HG03460 (cell line): ENCODE measurements at regions not wholly inside any gene's neighbourhood (a gene's known extent, or its start where the extent isn't known, plus 50 kb on each side); places are given as distances from the start of the nearest gene placed in this dataset.
"Not testable (repeated sequence)": the region's sequence is repeated elsewhere in the genome, so short reads cannot be mapped to it uniquely, and the experiment has no call there.

Experiments used
- ATAC-seq: cut with Tn5 transposase; IDR thresholded peaks from one replicate; pipeline ENCODE4 v1.9.1; 2021; ENCODE audit not compliant: unreplicated experiment

DNA sequence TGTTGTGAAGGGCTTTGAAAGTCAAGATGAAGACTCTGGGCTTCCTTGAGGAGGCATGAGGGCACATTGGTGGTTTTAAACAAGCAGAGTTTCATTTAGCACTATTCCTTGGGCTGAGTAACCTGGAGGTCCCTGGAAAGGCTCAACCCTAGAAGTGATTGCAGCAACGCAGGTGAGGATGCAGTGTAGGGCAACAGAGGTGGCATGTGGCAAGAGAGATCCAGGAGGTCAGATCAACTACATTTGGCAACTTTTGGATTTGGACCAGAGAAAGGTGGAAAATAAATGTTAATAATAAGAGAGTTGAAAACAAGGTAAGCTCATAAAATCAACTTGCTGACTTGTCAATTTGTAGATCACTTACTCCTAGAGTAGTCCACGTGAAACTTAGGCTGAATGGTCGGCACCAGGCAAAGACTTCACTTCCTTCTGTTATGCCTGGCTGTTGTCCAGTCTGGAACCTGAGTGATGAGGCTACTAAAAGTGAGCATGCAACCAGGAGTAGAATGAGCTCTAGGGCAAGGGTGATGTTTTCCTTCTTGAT is 414.6 kb upstream of the ZMIZ1 start:
- no peak for ATAC-seq

DNA sequence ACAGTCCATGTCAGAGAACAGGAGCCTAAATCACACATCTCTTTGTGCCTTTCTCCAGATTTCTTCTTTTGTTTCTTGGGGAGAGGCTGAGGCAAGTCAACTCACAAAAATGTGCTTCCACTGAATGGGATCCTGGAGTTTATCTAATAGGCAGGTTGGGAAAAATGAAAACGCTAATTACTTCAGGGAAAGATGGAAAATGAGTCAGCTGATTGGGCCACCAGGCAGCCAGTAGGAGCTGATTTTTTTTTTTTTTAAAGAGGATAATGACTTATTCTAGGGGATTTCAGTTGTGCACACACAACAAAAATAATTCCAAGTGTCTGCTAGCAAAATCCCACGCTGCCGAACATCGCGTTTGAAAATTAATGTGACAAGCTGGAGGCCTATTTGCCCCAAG is 412.8 kb upstream of the ZMIZ1 start:
- ATAC-seq = no peak

DNA sequence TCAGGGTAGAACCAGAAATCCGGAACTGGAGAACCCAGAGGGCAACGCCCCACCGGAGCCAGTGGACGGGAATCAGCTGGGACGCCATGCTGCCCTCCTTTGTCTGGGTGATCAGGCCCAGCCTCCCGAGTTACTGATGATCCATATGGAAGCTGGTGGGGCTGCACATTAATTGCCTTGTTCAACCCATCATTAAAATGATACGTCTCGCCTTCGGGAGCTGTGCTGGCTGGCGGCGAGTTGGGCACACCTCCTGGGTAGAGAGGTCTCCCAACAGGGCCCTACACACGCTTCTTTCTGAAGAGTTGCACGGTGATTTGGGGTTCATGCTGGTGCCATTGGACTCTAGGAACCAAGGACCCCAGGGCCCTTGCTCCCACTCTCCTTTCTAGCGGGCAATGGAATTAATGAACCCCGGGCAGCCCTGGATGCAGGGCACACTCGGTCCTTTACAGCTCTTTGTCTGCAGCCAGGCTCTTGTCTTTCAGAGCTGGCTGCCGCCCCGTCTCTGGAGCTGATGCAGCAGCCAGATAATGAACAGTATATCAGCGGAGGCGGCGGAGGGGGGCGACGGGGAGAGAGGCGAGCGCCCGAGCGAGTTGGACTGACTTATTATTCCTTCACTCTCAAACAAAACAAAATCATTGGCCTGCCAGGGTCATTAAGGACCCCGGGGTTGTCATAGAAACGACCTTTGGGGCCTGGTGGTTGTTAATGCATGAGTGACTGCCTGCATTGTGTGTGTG is 412.2 kb upstream of the ZMIZ1 start:
- no peak for ATAC-seq

DNA sequence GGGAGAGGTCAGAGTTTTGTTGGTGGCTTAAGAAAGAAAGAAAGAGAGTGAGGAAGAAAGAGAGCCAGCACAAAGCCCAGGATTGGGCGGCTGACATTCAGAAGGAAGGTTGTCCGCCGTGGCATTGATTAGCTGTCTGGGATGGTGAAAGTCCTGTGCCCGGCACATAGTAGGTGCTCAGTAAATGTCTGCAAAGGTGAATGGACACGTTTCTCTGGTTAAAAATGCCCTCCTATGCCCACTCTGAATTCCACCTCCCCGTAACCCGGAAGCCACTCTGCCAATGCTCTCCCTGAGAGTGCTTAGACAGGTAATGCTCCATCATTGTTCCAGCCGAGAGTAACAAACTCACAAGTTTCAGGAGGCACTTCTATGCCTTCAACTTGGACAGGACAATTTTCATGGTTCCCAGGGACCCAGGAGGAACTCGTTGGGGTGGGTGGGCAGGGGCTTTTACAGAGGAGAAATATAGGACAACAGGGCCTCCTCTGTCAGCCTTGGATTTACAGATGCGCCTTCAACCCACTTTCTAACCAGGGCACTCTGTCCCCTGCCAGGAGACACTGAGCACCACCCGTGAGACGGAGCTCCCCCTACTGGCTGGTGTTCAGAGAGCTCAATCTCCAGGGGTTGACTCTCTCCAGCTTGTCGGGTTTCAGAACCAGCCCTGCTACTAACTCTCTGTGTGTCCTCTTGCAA is 411.5 kb upstream of the ZMIZ1 start:
- no peak for ATAC-seq

DNA sequence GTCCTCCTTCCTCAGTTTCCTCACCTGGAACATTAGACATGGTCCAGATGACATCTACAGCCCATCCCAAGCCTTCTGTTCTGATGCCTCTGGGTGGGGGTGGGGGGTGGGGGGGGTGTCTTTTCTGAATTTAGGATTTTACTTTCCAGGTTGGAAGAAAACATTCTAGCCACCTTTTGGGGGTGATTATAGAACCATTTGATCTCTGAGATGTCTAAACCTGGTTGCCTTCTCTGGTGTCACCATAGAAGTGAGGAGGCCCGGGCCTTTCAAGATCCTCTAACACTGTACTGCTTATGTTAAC is 411.0 kb upstream of the ZMIZ1 start:
- no peak for ATAC-seq

DNA sequence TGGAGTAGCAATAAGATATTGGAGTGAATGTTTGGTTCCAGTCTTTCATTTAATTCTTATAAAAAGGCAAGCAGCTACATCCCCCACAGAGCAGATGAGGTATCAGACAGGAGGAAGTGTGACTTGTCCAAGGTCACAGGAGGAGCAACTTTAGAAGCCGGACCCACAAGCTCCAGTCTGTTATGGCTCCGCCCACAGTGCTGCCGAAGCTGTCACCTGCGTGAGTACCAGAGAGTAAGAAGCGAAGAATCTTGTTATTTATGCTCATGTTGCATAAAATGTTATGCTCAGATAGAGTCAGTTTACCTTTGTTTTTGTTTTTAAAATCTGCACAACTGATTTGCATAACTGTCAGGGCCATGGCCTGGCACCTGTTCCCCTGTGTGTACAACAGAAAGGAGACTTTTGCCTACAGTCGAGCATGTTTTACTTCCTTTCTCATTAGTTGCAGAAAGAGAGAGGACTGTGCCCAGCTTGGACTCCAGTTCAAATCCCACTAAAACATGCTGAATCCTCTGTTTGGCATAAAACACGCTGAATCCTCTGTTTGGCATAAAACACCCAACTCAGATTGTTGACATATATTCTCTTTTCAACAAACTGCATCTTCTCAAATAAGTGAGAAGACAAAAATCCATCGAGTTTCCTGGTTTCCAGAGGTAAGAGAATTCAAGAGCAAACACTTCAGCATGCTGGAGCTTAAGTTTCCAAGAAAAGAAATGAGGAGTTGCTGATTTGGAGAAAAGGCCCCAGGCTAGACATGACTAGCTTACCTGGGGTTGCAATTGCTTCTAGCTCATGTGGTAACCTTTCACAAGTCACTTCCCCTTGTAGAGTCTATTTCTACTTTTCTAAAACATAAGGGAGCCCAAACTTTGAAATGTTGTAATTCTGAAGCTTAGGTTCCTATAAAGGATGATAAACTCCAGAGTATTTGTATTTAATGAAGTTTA is 409.8 kb upstream of the ZMIZ1 start:
- peak; percentile 74 for ATAC-seq

DNA sequence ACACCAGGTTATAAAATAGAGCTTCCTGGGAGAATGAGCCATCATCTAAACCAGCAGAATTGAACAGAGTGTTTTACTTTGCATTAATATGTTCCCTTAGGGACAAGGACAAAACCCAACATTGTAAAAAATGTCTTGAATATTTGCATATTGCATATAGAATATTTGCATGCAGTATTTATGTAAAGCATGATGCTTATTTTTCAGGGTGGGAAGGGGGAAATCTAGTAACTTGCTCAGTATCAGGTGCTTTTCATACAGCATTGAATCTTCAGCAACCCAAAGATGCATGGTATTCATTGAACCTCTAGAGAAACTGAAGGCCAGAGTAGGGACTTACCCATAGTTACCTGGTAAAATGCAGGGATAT is 409.2 kb upstream of the ZMIZ1 start:
- ATAC-seq = no peak

DNA sequence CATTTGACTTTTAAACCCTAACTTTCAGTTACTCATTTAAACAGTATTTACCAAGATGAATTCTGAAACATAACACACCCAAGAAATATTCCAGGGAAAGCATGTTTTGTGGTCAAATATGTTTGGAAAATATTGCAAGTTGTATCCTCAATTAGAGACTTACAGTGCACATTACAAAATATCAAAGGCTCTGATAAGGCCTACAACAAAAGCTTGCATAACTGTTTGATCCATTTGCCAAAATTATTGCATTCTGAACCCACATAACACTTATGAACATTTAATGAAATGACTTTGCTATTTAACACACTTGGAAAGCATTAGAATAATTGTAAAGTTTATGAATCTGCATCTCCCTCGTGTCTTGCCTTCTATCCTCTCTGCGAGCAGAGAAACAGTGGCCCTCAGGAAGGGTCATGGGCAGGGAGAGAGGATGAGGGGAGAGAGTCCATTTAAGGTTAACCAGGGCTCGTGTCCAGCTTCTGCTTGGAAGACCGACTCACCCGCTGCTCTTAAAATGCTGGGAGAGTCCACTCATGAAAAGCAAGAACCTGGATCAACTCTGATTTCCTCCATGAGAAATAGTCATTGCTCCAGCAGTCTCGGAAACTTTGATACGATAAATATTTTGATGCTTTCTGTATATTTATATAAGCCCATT is 408.2 kb upstream of the ZMIZ1 start:
- no peak for ATAC-seq

DNA sequence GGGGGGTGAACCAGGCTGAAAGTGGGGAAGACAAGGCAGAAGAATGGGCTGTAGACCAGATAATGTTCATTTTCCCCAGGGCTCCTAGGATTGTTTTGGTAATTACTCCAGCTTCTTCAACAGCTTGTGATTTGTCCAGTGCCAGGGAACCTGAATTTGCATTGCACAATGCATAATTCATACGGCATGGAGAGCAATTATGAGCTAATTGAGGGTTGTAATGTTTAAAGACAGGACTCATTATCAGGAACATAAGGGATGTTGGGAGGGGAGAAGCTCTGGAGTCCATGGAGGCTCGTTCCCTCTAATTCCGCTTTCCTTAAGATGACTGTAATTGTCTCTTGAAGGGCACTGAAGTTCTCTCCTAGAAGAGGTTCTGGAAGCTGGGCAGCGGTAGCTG is 405.0 kb upstream of the ZMIZ1 start:
- ATAC-seq = no peak

DNA sequence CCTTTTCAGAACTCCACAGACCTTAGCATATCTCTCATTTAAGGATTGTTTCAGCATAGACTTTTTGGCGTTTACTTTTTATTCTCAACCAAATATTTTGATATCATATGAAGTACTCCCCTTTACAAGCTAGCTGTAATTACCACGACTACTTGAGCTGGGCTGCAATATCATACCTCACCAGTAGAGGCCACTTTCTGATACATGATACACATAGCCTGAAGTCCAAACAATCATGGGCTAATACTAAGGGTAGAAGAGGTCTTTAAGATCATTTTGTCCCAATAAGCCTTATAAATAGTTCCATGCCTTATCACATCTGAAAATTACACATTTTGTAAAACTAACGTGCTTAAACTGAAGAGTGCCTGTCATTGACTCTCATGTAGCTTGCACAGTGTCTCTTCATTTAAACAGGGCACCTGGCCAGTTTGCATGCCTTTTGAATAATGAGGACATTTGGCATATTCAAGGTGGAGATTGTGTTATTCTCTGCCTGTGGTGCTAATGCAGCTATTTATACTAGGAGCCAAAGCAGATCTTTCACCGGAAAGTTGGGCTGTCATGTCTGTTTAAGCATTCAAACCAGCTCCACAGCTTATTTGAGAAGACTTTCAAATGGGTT is 403.7 kb upstream of the ZMIZ1 start:
- ATAC-seq = no peak

DNA sequence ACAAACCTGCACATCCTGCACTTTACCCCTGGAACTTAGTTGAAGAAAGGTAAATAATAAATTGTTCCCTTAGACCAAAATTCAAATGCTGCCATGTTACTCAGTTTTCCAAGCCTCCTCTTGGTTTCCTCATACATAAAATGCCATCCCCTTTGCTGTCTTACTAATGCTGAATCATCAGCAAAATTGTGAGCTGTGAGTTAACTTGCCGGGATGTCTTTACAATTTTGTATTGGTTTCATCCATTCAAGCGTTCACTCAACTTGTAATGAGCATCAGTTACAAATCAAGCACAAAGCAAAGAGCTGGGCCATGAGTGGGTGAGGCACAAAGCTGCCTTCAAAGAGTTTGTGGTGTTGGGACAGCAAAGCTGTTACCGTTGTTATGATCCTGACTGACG is 395.8 kb upstream of the ZMIZ1 start:
- ATAC-seq = no peak

DNA sequence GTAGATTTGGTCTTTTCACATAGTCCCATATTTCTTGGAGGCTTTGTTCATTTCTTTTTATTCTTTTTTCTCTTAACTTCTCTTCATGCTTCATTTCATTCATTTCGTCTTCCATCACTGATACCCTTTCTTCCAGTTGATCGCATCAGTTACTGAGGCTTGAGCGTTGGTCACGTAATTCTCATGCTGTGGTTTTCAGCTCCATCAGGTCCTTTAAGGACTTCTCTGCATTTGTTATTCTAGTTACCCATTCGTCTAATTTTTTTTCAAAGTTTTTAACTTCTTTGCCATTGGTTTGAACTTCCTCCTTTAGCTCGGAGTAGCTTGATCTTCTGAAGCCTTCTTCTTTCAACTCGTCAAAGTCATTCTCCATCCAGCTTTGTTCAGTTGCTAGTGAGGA is 387.6 kb upstream of the ZMIZ1 start:
- not testable (repeated sequence) for ATAC-seq

DNA sequence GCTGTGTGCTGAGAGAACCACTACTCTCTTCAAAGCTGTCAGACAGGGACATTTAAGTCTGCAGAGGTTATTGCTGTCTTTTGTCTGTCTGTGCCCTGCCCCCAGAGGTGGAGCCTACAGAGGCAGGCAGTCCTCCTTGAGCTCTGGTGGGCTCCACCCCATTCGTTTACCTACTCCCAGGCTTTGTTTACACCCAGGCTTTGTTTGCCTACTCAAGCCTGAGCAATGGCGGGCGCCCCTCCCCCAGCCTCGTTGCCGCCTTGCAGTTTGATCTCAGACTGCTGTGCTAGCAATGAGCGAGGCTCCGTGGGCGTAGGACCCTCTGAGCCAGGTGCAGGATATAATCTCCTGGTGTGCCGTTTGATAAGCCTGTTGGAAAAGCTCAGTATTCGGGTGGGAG is 386.8 kb upstream of the ZMIZ1 start:
- ATAC-seq = not testable (repeated sequence)

DNA sequence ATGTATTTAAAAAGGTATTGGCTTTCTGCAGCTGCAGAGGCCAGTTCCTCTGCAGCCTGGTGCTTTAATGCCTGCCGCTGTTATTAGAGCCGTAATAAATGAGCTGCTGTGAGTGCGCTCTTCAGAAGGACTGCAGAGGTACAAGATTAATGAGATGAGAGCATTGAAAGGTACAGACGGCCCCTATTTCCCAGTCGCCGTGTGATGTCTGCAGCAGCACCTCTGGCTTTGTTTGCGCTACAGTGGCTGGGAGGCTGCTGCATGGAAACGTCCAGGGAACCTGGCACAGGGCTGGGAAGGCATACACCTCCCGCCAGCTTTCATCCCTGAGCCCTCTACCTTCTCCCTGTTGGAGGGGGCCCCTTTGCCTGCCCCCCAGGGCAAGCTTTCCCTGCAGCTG is 383.8 kb upstream of the ZMIZ1 start:
- ATAC-seq = no peak

DNA sequence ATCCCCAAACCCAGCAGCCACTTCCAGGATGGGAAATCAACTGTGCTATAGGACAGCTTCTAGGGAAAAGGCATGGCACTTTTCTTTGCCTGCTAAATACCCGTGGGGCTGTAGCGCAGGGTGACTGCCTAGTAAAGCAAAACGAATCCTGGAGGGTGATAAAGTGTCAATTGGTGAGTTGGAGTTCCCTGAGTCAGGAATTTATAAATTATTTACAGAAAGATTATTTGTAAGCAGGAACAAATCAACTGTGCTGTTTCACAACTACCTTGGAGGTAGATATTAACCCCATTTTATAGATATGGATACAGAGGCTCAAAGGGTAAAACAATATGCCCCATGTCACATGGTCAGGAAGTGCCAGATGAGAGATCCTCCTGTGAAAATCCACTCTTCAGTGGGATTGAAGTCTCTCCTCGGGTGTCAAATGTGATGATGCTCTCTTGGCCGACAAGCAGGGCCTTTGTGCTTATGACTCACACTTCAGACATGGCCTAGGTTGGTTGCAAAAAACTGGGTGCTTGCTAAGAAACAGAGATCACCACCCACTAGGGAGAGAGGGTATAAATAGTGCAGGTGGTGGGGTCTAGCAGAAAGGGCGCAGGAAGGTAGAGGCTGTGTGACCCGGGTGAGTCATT is 383.2 kb upstream of the ZMIZ1 start:
- ATAC-seq = no peak

DNA sequence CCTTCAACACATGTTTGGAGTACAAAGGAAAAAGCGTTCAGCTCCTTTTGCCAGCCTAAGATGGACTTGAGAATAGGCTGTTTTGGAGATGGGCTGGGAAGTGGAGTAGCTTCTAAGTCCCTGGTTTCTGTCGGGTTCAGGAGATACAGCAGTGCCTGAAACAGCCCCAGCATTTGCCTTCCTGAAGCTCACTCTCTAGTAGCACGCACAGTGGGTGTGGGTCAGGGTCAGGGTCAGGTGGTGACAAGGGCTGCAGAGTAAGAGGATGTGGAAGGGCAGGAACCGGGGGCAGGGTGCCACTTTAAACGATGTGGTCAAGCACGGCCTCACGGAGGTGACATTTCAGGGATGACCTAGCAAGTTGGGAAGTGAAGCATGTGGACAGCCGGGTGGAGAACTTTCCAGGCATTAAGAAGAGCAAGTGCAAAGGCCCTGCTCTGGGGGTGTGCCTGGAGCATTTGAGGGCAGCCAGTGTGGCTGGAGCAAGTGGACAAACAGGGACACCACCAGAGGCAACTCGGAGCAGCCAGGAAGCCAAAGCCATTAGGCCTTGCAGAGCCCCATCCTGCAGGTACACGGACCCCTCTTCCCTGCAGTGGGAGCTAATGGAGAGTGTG is 382.2 kb upstream of the ZMIZ1 start:
- ATAC-seq = no peak

DNA sequence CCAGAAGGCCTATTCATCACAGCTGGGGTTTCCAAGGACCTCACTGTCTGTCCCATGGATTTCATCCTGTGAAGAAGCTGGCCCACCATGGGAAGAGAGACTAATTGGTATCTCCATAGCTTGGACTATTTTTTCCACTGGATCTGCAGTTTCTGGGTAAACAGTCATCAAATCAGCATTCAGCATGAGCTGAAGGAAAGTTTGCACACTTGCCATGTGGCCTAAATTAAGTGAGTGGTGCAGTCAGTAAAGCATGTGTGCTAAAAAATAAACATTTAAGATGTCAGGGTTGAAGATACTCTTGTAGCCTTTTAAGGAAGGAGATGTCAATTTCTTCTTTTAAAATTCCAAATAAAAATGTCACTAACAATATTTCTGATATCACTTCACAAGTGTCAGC is 381.1 kb upstream of the ZMIZ1 start:
- no peak for ATAC-seq

DNA sequence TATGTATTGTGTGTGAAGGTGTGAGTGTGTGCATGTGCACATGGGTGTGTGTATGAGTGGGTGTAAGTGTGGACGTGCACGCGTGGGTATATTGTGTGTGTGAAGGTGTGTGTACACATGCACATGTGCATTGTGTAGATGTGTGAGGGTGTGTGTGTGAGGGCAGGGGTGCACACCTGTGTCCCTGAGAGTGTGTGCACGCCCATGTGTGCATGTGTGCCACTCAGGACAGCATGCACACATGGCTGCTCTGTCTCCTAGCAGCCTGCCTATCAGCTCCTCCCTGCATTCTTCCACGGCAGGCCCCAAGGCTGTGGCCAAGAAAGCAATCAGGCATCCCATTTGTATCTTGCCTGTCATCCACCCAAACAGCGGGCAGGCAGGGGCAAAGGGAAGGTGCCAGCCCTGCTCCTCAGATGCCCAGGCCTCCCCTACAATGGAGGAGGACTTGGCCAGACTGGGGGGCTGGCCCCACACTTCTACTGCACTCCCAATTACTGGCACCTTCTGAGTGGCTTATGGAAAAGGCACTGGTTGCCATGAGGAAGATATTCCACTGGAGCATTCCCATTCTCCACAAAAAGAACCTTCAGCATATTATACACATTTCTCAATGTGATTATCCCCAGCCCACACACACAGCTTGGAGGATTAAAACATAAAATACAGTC is 380.4 kb upstream of the ZMIZ1 start:
- ATAC-seq = no peak

DNA sequence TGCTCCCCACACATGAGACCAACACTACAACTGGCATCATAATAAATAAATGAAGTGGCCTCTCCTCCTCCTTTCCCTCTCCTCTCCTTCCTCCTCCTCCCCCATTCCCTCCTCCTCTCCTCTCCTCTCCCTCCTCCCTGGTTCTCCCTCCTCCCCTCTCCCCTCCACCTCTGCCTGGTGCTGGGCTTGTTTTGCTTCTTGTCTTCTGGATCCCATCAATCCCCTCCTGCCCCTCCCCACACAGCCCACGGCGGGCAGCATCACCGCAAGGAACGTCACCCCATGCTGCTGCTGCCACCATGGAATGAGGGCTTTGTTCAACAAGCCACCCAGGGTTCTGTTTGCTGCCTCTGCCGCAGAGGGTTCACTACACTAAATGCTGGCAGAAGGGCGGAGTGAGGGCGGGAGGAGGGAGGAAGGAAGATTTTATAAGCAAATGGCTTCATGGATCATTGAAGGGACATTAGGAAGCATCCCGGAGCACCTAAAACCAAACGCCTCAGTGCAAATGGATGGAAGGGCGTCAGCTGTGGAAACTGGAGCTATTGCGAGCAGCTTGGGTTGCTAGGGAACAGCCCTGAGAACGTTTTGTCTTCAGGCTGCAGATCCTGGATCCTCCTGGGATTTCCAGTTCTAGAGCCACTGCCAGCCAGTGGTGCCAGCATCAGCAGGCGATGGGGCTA is 379.7 kb upstream of the ZMIZ1 start:
- no peak for ATAC-seq
